HEK293T (cell line): ENCODE measurements at regions not wholly inside any gene's neighbourhood (a gene's known extent, or its start where the extent isn't known, plus 50 kb on each side); places are given as distances from the start of the nearest gene placed in this dataset.
"Not testable (repeated sequence)": the region's sequence is repeated elsewhere in the genome, so short reads cannot be mapped to it uniquely, and the experiment has no call there.

Source experiments
- BHLHE40 ChIP-seq: fragments of 450-650 bp; IDR thresholded peaks from 2 replicates; pipeline ENCODE4 v1.6.1; 2016; ENCODE audit warnings: mild to moderate bottlenecking, moderate library complexity, borderline replicate concordance
- ELF4 ChIP-seq: fragments of 450-650 bp; IDR thresholded peaks from 2 replicates; pipeline ENCODE4 v1.6.1; 2017; ENCODE audit warnings: antibody characterized with exemption
- FOXA1 ChIP-seq: fragments of 450-650 bp; IDR thresholded peaks from 2 replicates; pipeline ENCODE4 v1.6.1; 2016; ENCODE audit warnings: mild to moderate bottlenecking
- FOXK2 ChIP-seq: fragments of 450-650 bp; IDR thresholded peaks from 2 replicates; pipeline ENCODE4 v1.6.1; 2016; ENCODE audit warnings: mild to moderate bottlenecking
- HDGF ChIP-seq: fragments of 450-650 bp; IDR thresholded peaks from 2 replicates; pipeline ENCODE4 v1.6.1; 2017; ENCODE audit warnings: antibody characterized with exemption, borderline replicate concordance
- L3MBTL2 ChIP-seq: fragments of 450-650 bp; conservative IDR thresholded peaks from 2 replicates; pipeline ENCODE4 v1.6.1; 2016; ENCODE audit warnings: mild to moderate bottlenecking
- SP1 ChIP-seq: fragments of 450-650 bp; IDR thresholded peaks from 2 replicates; pipeline ENCODE4 v1.6.1; 2017
- TF ChIP-seq, protein P1 (sequence below): fragments of 450-650 bp; IDR thresholded peaks from 2 replicates; pipeline ENCODE4 v1.6.1; 2016

DNA sequence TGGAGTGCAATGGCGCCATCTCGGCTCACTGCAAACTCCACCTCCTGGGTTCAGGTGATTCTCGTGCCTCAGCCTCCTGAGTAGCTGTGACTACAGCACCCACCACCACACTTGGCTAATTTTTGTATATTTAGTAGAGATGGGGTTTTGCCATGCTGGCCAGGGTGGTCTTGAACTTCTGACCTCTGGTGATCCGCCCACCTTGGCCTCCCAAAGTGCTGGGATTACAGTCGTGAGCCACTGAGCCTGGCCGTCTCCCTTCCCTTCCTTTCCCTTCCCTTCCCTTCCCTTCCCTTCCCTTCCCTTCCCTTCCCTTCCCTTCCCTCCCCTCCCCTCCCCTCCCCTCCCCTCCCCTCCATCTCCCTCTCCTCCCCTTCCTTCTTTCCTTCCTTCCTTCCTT lies 248.9 kb downstream of the NPIPA7 start:
- not testable (repeated sequence) for TF ChIP-seq FOXK2, FOXA1, SP1, BHLHE40, L3MBTL2, HDGF, ELF4
- TF ChIP-seq, protein P1, sequence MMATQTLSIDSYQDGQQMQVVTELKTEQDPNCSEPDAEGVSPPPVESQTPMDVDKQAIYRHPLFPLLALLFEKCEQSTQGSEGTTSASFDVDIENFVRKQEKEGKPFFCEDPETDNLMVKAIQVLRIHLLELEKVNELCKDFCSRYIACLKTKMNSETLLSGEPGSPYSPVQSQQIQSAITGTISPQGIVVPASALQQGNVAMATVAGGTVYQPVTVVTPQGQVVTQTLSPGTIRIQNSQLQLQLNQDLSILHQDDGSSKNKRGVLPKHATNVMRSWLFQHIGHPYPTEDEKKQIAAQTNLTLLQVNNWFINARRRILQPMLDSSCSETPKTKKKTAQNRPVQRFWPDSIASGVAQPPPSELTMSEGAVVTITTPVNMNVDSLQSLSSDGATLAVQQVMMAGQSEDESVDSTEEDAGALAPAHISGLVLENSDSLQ: not testable (repeated sequence)
